ENCODE measurements at regions not wholly inside any gene's neighbourhood (a gene's known extent, or its start where the extent isn't known, plus 50 kb on each side); places are given as distances from the start of the nearest gene placed in this dataset.

GRCh38 chr20:10961651-10962288 lies 288.0 kb upstream of the JAG1 start:
- no peak for ATAC-seq
- TF ChIP-seq TSHZ2 (CRISPR knock-in tag; IDR thresholded peaks at IDR 0.05) (no peak), ZC3H10 (CRISPR knock-in tag; IDR thresholded peaks at IDR 0.05) (no peak), ZFP30 (CRISPR knock-in tag; IDR thresholded peaks at IDR 0.05) (no peak), ARNTL (CRISPR knock-in tag; IDR thresholded peaks at IDR 0.05; ENCODE audit: borderline replicate concordance, low read depth) (no peak), ESRRG (CRISPR knock-in tag; IDR thresholded peaks at IDR 0.05) (no peak), SNAI2 (CRISPR knock-in tag; IDR thresholded peaks at IDR 0.05) (no peak)

- ATAC-seq: no peak
- TF ChIP-seq OSR1 (CRISPR knock-in tag; IDR thresholded peaks at IDR 0.05) (no peak), ESRRG (CRISPR knock-in tag; IDR thresholded peaks at IDR 0.05) (no peak)
Measured at GRCh38 chr20:10962937-10963336, 289.1 kb upstream of the JAG1 start.

GRCh38 chr20:10963717-10964266 lies 290.0 kb upstream of the JAG1 start:
- ATAC-seq: no peak
- TF ChIP-seq CSRNP3 (CRISPR knock-in tag; IDR thresholded peaks at IDR 0.05): no peak
- TF ChIP-seq GLIS3 (CRISPR knock-in tag; IDR thresholded peaks at IDR 0.05): no peak
- TF ChIP-seq ZNF70 (CRISPR knock-in tag; IDR thresholded peaks at IDR 0.05): no peak
- no peak for TF ChIP-seq ARNTL (CRISPR knock-in tag; IDR thresholded peaks at IDR 0.05; ENCODE audit: borderline replicate concordance, low read depth)
- TF ChIP-seq TSHZ2 (CRISPR knock-in tag; IDR thresholded peaks at IDR 0.05): no peak
- no peak for TF ChIP-seq CSDC2 (CRISPR knock-in tag; IDR thresholded peaks at IDR 0.05)

GRCh38 chr20:10965936-10966470 lies 292.2 kb upstream of the JAG1 start:
- no peak for ATAC-seq
- no peak for TF ChIP-seq ARNTL (CRISPR knock-in tag; IDR thresholded peaks at IDR 0.05; ENCODE audit: borderline replicate concordance, low read depth)
- TF ChIP-seq TSHZ2 (CRISPR knock-in tag; IDR thresholded peaks at IDR 0.05): no peak
- no peak for TF ChIP-seq ISL1 (CRISPR knock-in tag; IDR thresholded peaks at IDR 0.05)
- no peak for TF ChIP-seq ZNF565 (CRISPR knock-in tag; conservative IDR thresholded peaks at IDR 0.05; ENCODE audit: low read depth)
- TF ChIP-seq CSDC2 (CRISPR knock-in tag; IDR thresholded peaks at IDR 0.05): no peak
- no peak for TF ChIP-seq ZNF70 (CRISPR knock-in tag; IDR thresholded peaks at IDR 0.05)
- TF ChIP-seq CSRNP3 (CRISPR knock-in tag; IDR thresholded peaks at IDR 0.05): no peak
- TF ChIP-seq POU6F1 (CRISPR knock-in tag; IDR thresholded peaks at IDR 0.05; ENCODE audit: borderline replicate concordance, low read depth): no peak
- no peak for TF ChIP-seq ESRRG (CRISPR knock-in tag; IDR thresholded peaks at IDR 0.05)
- TF ChIP-seq ZNF8 (CRISPR knock-in tag; IDR thresholded peaks at IDR 0.05): no peak
- TF ChIP-seq CREB5 (CRISPR knock-in tag; IDR thresholded peaks at IDR 0.05; ENCODE audit: low read depth): no peak
- TF ChIP-seq RARB (CRISPR knock-in tag; IDR thresholded peaks at IDR 0.05): no peak
- TF ChIP-seq ZFP3 (CRISPR knock-in tag; IDR thresholded peaks at IDR 0.05): no peak
- no peak for TF ChIP-seq TCF4 (CRISPR knock-in tag; IDR thresholded peaks at IDR 0.05; ENCODE audit: borderline replicate concordance)
- no peak for TF ChIP-seq GLIS3 (CRISPR knock-in tag; IDR thresholded peaks at IDR 0.05)
